ENCODE measurements at regions not wholly inside any gene's neighbourhood (a gene's known extent, or its start where the extent isn't known, plus 50 kb on each side); places are given as distances from the start of the nearest gene placed in this dataset.
"Not testable (repeated sequence)": the region's sequence is repeated elsewhere in the genome, so short reads cannot be mapped to it uniquely, and the experiment has no call there.

DNA sequence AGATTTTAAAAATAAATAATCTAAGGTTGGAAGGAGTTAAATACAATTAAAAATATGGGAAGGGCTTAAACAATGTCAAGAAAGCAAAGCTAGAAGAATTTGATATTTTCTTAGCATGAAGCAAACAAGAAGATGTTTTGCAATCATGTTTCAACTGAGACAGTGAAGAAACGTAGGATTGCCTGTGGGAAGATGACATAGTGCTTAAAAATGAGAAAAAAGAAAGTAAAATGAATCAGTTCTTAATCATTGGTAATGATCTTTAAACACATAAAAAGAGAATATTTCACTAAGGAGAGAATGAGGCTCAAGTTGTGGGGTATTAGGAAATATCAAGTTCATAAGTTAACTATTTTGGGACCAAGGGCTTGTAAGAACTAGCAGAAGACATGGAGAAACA lies 855.0 kb downstream of the METTL15 start:
- no peak for DNase-seq

DNA sequence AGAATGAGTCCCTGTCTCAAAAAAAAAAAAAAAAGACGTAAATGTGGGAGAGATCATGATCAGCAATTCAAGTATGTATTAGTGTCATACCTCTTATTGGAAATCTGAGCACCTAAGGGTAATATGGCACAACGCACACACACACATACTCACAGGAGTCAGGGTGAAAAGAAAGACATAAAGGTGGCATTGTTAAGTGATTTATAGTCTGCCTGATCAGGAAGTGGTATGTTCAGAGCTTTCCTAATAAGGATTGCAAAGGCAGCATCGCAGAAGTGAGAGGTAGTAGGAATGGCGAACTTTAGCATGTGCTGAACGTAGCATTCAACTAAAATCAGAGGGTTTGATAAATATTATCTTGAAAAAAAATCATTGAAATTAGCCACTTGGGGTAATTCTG lies 854.3 kb downstream of the METTL15 start:
- no peak for DNase-seq

GRCh38 chr11:28961726-28962125 lies 853.5 kb downstream of the METTL15 start:
- DNase-seq = no peak

DNA sequence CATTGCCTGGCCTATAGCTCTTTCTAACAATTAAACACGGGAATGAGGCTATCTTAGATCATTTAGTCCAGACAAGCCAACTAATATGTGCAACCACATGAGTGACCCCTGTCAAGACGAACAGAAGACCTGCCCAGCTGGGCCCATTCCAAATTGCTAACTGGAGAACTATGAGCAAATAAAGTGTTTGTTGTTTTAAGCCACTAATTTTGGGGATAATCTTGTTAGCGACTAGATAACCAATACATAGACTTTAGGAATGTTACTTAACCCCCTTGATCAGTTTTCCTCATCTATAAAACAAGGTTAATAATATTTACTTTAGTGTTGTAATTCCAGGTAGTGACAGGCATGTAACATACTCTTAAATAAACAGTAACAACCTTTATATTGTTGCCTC lies 848.3 kb downstream of the METTL15 start:
- DNase-seq = no peak

- DNase-seq = no peak
Measured at GRCh38 chr11:28951191-28951590, 843.0 kb downstream of the METTL15 start.

GRCh38 chr11:28939381-28939780 lies 831.2 kb downstream of the METTL15 start:
- no peak for DNase-seq

GRCh38 chr11:28938091-28938490 lies 829.9 kb downstream of the METTL15 start:
- no peak for DNase-seq

- DNase-seq = no peak
Measured at GRCh38 chr11:28932940-28933339, 824.8 kb downstream of the METTL15 start.

GRCh38 chr11:28924004-28924403 lies 815.8 kb downstream of the METTL15 start:
- no peak for DNase-seq

GRCh38 chr11:28922386-28922981 lies 814.3 kb downstream of the METTL15 start:
- no peak for DNase-seq

- no peak for DNase-seq
Measured at GRCh38 chr11:28919194-28919593, 811.0 kb downstream of the METTL15 start.

DNA sequence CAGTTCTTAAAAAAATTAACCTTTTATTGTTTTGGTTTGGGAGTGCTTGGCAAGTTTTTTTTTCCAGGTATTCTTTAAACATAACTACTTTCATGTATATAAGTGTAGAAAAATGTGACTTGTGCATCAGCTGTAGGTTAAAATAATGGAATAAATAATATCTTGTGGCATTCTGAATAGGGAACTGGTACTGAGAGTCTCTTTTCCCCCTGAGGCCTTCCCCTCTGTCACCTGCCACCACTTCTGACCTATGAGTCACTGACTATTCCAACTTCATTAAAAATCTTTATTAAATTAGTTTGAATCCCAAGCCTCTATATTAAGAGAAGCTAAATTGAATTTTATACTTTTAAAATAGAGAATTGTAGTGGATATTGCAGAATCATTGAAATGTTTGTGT lies 805.7 kb downstream of the METTL15 start:
- no peak for DNase-seq

- DNase-seq = no peak
Measured at GRCh38 chr11:28911829-28912228, 803.6 kb downstream of the METTL15 start.

DNA sequence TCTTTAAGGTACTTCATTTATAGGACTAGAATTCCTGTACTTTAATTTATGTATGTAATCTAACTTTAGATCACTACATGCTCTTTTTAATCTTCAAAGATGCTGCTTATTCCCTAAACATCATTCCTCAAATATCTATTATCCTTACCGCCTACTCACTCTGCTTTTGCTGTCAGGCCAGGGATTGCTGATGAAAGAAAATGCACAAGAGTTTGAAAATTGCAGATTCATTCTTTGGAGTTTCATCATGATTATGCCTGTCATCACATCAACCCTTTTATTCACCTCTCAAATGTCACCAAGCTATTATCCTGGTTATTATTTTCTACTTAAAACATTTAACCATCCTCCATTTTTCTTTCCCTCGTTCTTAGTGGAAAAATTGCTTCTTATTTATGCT lies 802.7 kb downstream of the METTL15 start:
- DNase-seq = no peak

DNA sequence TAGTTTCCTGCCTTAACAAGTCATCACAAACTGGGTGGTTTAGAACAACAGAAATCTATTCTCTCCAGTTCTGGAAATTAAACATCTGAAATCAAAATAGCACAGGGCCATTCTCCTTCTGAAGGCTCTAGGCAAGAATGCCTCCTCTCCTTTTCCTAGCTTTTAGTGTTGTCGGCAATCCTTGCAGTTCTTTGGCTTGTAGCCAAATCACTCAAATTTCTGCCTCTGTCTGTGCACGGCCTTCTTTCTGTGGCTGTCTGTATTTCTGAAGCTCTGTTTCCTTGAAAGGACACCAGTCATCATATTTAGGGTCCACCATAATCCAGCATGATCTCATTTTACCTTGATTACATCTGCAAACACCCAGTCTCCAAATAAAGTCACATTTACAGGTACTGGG lies 795.5 kb downstream of the METTL15 start:
- no peak for DNase-seq

GRCh38 chr11:28900427-28900826 lies 792.2 kb downstream of the METTL15 start:
- DNase-seq = no peak

DNA sequence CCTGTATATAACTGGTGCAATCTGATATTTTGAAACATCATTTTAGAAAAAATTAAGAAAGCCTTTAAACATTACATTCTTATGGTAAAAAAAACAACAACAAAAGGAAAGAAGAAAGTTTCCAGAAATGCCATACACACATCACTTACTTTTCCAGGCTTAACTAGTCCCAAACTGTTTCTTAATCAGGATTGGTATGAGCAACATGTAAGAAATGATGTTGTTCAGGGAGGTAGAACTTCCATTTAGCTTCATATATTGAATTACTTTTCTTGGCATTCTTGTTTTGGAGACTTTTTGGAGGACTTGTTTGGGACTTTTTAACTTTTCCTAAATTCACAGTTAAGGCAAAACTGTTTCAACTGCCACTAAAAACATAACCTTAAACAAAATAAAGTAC lies 791.5 kb downstream of the METTL15 start:
- no peak for DNase-seq

DNA sequence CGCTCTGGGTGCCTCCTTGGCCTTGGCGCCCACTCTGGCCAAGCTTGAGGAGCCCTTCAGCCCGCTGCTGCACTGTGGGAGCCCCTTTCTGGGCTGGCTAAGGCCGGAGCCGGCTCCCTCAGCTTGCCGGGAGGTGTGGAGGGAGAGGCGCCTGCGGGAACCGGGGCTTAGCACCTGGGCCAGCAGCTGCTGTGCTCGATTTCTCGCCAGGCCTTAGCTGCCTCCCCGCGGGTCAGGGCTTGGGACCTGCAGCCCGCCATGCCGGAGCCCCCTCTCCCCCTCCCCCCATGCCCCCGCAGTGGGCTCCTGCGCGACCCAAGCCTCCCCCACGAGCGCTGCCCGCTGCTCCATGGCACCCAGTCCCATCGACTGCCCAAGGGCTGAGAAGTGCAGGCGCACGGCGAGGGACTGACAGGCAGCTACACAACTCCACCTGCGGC lies 782.4 kb downstream of the METTL15 start:
- not testable (repeated sequence) for DNase-seq

GRCh38 chr11:28887681-28888080 lies 779.5 kb downstream of the METTL15 start:
- DNase-seq = no peak

DNA sequence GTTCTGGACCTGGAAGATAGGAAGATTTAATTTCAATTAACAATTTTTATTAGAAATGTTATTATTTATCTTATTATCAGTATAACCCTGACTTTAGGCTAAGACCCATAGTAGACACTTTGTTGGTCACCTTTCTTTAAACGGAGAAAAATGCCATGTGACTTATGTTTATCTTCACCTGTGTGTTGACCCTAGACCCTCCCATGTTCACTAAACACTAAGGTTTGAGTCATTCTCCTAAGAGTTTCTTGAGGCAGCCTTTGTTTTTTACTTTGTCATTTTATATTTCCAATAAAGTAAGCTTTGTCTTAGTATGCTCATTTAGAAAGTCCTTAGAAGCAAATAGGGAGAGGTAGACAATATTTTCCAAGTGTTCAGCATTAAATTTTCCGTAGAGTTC lies 771.7 kb downstream of the METTL15 start:
- DNase-seq = no peak

DNA sequence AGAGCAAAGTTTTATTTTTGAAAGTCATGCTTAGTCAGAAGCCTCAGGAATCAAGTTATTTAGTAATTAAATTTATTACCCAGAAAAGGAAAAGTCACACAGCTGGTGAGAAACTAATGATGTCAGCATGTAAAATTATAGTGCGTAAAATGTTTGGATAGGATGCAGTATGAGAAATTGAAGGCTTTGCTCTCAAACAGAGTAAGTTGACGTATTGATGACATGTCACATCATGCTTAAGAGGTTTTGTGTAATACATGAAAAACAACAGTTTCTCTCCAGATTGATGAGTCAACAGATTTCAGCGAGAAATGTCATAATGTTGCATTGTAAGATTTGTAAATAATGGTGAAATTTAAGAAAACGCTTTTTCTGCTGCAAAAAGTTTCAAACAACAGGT lies 769.8 kb downstream of the METTL15 start:
- DNase-seq = no peak

DNA sequence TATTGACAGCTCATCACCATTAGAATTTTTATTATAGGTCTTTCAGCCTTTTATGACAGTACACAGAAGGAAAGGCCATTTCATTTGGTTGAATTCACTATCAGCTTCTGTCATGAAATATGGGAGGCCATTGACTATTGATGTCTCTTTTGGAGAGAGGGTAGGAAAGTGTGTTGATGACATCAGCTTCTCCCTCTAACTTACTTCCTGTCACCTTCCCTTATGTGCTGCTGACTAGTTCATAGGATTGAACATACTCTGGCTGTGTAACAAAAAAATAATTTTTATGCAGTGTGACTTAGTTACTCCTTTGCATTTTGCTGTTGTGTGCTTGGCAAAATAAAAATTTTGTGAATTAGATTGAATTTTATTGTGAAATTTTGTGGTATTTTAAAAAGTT lies 769.2 kb downstream of the METTL15 start:
- DNase-seq = no peak

- DNase-seq = no peak
Measured at GRCh38 chr11:28874706-28875105, 766.5 kb downstream of the METTL15 start.

GRCh38 chr11:28871090-28871489 lies 762.9 kb downstream of the METTL15 start:
- DNase-seq = no peak

GRCh38 chr11:28863422-28863821 lies 755.2 kb downstream of the METTL15 start:
- no peak for DNase-seq

DNA sequence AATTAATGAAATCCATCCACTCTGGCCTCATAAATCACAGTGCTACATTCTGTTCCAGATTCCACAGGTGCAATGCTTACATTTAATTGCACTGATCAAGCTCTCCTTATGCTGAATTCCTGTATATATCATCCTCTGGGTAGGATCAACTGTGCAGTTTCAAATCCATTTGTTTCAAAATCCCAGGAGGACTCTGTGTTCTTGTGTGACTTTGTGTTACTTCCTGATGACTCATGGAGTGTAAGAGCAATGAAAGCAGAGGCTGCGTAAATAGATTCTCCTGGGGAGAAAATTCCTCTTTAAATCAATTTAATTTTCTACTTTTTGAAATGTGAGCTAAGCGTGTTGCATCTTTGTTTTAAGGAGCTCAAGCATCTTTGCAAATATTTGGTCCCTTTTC lies 752.7 kb downstream of the METTL15 start:
- DNase-seq = no peak
